Neural progenitor cell (in vitro differentiated cells): ENCODE measurements at regions not wholly inside any gene's neighbourhood (a gene's known extent, or its start where the extent isn't known, plus 50 kb on each side); places are given as distances from the start of the nearest gene placed in this dataset.
"Not testable (repeated sequence)": the region's sequence is repeated elsewhere in the genome, so short reads cannot be mapped to it uniquely, and the experiment has no call there.

Experiments
- DNase-seq: peaks from one replicate; pipeline ENCODE4 v3.0.0-alpha.2; 2016; ENCODE audit warnings: low spot score
- H2AFZ ChIP-seq: fragments of 200-600 bp; sonication (generic); replicated peaks from 2 replicates; pipeline ENCODE4 v1.6.1; 2016; ENCODE audit warnings: antibody characterized with exemption
- H3F3A ChIP-seq: fragments of 200-600 bp; sonication (generic); 2 replicates; pipeline ENCODE4 v1.6.1; 2016; ENCODE audit warnings: antibody characterized with exemption, low read depth
- H3K27ac ChIP-seq: fragments of 200-600 bp; sonication (generic); 2 replicates; pipeline ENCODE4 v1.5.1; 2016; ENCODE audit warnings: mild to moderate bottlenecking
- H3K27me3 ChIP-seq: fragments of 200-600 bp; sonication (generic); 2 replicates; pipeline ENCODE4 v1.6.1; 2016; ENCODE audit warnings: mild to moderate bottlenecking, moderate library complexity
- H3K36me3 ChIP-seq: fragments of 200-600 bp; sonication (generic); 2 replicates; pipeline ENCODE4 v1.5.1; 2016
- H3K4me1 ChIP-seq: fragments of 200-600 bp; sonication (generic); 2 replicates; pipeline ENCODE4 v1.6.1; 2016; ENCODE audit warnings: mixed run types
- H3K4me2 ChIP-seq: fragments of 200-600 bp; sonication (generic); 2 replicates; pipeline ENCODE4 v1.6.1; 2016
- H3K4me3 ChIP-seq: fragments of 200-600 bp; sonication (generic); 2 replicates; pipeline ENCODE4 v1.5.1; 2016
- H3K79me2 ChIP-seq: fragments of 200-600 bp; sonication (generic); 2 replicates; pipeline ENCODE4 v1.6.1; 2016; ENCODE audit warnings: low read depth
- H3K9ac ChIP-seq: fragments of 200-600 bp; sonication (generic); 2 replicates; pipeline ENCODE4 v1.6.1; 2016
- H3K9me3 ChIP-seq: fragments of 200-600 bp; sonication (generic); 2 replicates; pipeline ENCODE4 v1.5.1; 2016; ENCODE audit warnings: low read depth
- H4K20me1 ChIP-seq: fragments of 200-600 bp; sonication (generic); 2 replicates; pipeline ENCODE4 v1.6.1; 2016; ENCODE audit warnings: low read depth
- H3K27ac Mint-ChIP-seq: 3 replicates; pipeline ENCODE4 v1.8.0; 2021; ENCODE audit warnings: mixed read lengths
- H3K27me3 Mint-ChIP-seq: 2 replicates; pipeline ENCODE4 v1.8.0; 2022; ENCODE audit warnings: low read depth, mild to moderate bottlenecking, inconsistent platforms, moderate library complexity, mixed read lengths; ENCODE audit not compliant: insufficient read depth
- H3K36me3 Mint-ChIP-seq: 3 replicates; pipeline ENCODE4 v1.8.0; 2021; ENCODE audit warnings: mixed read lengths
- H3K4me1 Mint-ChIP-seq: 3 replicates; pipeline ENCODE4 v1.8.0; 2021; ENCODE audit warnings: mixed read lengths
- H3K4me3 Mint-ChIP-seq: 3 replicates; pipeline ENCODE4 v1.8.0; 2021; ENCODE audit warnings: mild to moderate bottlenecking, moderate library complexity, mixed read lengths
- H3K9me3 Mint-ChIP-seq: 3 replicates; pipeline ENCODE4 v1.8.0; 2020; ENCODE audit warnings: mixed read lengths
- EZH2 ChIP-seq: fragments of 200-600 bp; sonication (generic); IDR thresholded peaks from 2 replicates; pipeline ENCODE4 v1.6.1; 2017; ENCODE audit warnings: antibody characterized with exemption, mild to moderate bottlenecking, moderate library complexity
- EZH2phosphoT487 ChIP-seq: fragments of 200-600 bp; sonication (generic); IDR thresholded peaks from 2 replicates; pipeline ENCODE4 v1.6.1; 2017; ENCODE audit warnings: antibody characterized with exemption
- TF ChIP-seq, protein P1 (sequence below): fragments of 200-600 bp; sonication (generic); IDR thresholded peaks from 2 replicates; pipeline ENCODE4 v1.5.1; 2017; ENCODE audit warnings: antibody characterized with exemption, mild to moderate bottlenecking

DNA sequence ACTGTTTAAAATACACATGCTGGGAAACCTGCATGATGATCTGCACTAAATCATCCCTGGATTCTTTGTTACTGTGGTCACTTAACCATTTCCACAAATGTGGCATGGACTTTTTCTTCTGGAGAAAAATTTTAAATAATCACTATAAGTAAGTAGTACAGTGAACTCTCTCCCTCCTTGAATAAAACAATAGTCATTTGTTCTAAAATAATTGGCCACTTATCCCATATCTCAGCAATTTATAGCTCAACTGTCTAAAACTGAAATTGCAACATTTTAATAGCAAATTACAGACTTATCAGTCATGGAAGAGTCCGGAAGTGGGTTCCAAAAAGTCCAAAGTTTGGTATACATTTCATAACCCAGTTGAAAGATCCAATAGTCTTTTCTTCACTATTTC lies 90.9 kb downstream of the MTERF1 start:
- Histone ChIP-seq H3K4me2 (no peak overlapping the region), H3K27ac (no peak overlapping the region), H3K4me1 (no peaks in the 10 kb centered on the region), H4K20me1 (no peaks in the 10 kb centered on the region), H3K9ac (no peak overlapping the region), H2AFZ (no peak overlapping the region), H3F3A (no peaks in the 10 kb centered on the region), H3K4me3 (no peak overlapping the region), H3K79me2 (no peaks in the 10 kb centered on the region), H3K9me3 (no peaks in the 10 kb centered on the region), H3K36me3 (no peaks in the 10 kb centered on the region), H3K27me3 (peaks cover 10% of the 10 kb centered on the region)
- Mint-ChIP-seq H3K9me3 (peaks cover 10% of the 10 kb centered on the region), H3K36me3 (no peaks in the 10 kb centered on the region), H3K27ac (no peak overlapping the region), H3K4me1 (peaks cover 13% of the 10 kb centered on the region), H3K4me3 (no peak overlapping the region), H3K27me3 (peaks cover 2% of the 10 kb centered on the region)
- TF ChIP-seq, protein P1, sequence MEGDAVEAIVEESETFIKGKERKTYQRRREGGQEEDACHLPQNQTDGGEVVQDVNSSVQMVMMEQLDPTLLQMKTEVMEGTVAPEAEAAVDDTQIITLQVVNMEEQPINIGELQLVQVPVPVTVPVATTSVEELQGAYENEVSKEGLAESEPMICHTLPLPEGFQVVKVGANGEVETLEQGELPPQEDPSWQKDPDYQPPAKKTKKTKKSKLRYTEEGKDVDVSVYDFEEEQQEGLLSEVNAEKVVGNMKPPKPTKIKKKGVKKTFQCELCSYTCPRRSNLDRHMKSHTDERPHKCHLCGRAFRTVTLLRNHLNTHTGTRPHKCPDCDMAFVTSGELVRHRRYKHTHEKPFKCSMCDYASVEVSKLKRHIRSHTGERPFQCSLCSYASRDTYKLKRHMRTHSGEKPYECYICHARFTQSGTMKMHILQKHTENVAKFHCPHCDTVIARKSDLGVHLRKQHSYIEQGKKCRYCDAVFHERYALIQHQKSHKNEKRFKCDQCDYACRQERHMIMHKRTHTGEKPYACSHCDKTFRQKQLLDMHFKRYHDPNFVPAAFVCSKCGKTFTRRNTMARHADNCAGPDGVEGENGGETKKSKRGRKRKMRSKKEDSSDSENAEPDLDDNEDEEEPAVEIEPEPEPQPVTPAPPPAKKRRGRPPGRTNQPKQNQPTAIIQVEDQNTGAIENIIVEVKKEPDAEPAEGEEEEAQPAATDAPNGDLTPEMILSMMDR: no peak
- TF ChIP-seq EZH2 (no peak), EZH2phosphoT487 (no peak)
- DNase-seq: no peak

DNA sequence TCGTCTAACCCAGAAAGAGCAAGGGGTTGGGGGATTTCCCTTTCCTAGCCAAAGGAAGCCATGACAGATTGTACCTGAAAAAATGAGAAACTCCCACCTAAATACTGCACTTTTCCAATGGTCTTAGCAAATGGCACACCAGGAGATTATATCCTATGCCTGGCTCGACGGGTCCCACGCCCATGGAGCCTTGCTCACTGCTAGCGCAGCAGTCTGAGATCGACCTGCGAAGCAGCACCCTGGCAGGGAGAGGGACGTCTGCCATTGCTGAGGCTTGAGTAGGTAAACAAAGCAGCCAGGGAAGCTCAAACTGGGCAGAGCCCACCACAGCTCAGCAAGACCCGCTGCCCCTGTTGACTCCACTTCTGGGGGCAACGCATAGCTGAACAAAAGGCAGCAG lies 89.9 kb downstream of the MTERF1 start:
- H3K4me3 ChIP-seq, H2AFZ ChIP-seq, H3F3A ChIP-seq, H4K20me1 ChIP-seq, H3K27ac Mint-ChIP-seq, H3K4me2 ChIP-seq, H3K27me3 ChIP-seq, H3K9me3 ChIP-seq, H3K4me1 ChIP-seq, DNase-seq, H3K4me3 Mint-ChIP-seq, H3K36me3 Mint-ChIP-seq, H3K9ac ChIP-seq, H3K27me3 Mint-ChIP-seq, H3K27ac ChIP-seq, H3K79me2 ChIP-seq, H3K36me3 ChIP-seq: not testable (repeated sequence)
- Mint-ChIP-seq H3K9me3 (peaks cover 13% of the 10 kb centered on the region), H3K4me1 (peaks cover 10% of the 10 kb centered on the region)

DNA sequence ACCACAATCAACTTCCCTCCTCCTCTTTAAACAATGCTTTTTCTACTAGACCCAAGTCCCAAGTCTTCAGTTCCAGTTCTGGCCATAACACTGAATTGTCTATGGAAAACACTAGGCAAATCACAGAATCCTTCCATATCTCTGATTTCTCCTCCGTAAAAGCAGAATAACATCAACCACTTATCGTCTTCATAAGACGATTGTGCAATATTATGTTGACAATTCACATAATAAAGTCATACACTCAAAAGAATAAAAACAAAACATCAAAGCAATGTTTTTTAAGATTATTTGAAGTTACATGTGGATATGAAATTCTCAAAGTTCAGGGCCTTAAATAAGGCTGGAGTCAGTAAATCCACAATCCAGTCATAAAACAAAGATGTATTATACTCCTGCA lies 84.4 kb downstream of the MTERF1 start:
- no peaks in the 10 kb centered on the region for H3K27me3 Mint-ChIP-seq
- no peaks in the 10 kb centered on the region for H3K4me1 Mint-ChIP-seq
- H3K9me3 Mint-ChIP-seq: peaks cover 13% of the 10 kb centered on the region
- Histone ChIP-seq H3K9me3 (no peaks in the 10 kb centered on the region), H3K79me2 (no peaks in the 10 kb centered on the region), H2AFZ (no peak overlapping the region), H4K20me1 (no peaks in the 10 kb centered on the region), H3F3A (no peaks in the 10 kb centered on the region), H3K27ac (no peak overlapping the region), H3K4me3 (no peak overlapping the region), H3K4me2 (no peak overlapping the region), H3K27me3 (peaks cover 5% of the 10 kb centered on the region), H3K4me1 (no peaks in the 10 kb centered on the region), H3K36me3 (no peaks in the 10 kb centered on the region), H3K9ac (no peak overlapping the region)
- DNase-seq: no peak
- TF ChIP-seq EZH2phosphoT487 (no peak), EZH2 (no peak)
- TF ChIP-seq, protein P1: no peak
- no peak overlapping the region for H3K27ac Mint-ChIP-seq
- H3K4me3 Mint-ChIP-seq: no peak overlapping the region
- peaks cover 3% of the 10 kb centered on the region for H3K36me3 Mint-ChIP-seq

DNA sequence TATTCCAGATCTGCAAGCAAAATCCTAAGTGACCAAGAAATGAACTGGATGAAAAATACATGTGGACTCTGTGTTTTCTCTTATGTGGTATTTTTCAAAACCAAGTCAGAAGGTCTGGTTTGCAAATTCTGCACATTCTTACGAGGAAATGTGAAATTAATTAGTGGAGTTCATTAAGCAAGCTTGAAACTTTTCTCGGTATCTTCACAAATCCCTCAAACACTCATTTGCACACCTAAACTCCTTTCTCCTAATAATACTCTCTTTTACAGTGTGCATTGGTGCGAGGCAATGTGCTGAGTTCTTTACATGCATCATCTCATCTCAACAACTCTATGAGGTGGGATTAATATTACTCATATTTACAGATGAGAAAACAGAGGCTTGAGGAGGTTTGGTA lies 82.1 kb downstream of the MTERF1 start:
- H3K4me1 Mint-ChIP-seq: no peaks in the 10 kb centered on the region

More for the DNA sequence above, 82.1 kb downstream of the MTERF1 start:
- Histone ChIP-seq H3K27me3 (peaks cover 5% of the 10 kb centered on the region), H3K4me2 (no peak overlapping the region), H3K4me1 (no peaks in the 10 kb centered on the region), H3K9ac (no peak overlapping the region), H2AFZ (no peak overlapping the region), H3F3A (no peaks in the 10 kb centered on the region), H3K36me3 (no peaks in the 10 kb centered on the region), H3K27ac (no peak overlapping the region), H3K4me3 (no peak overlapping the region), H3K79me2 (no peaks in the 10 kb centered on the region), H3K9me3 (no peaks in the 10 kb centered on the region), H4K20me1 (no peaks in the 10 kb centered on the region)
- DNase-seq: no peak
- peaks cover 3% of the 10 kb centered on the region for H3K36me3 Mint-ChIP-seq
- H3K27ac Mint-ChIP-seq: no peak overlapping the region
- no peak overlapping the region for H3K4me3 Mint-ChIP-seq
- no peak for TF ChIP-seq EZH2
- TF ChIP-seq, protein P1: no peak
- H3K9me3 Mint-ChIP-seq: peaks cover 7% of the 10 kb centered on the region
- H3K27me3 Mint-ChIP-seq: no peaks in the 10 kb centered on the region
